ENCODE measurements at regions not wholly inside any gene's neighbourhood (a gene's known extent, or its start where the extent isn't known, plus 50 kb on each side); places are given as distances from the start of the nearest gene placed in this dataset.
"Not testable (repeated sequence)": the region's sequence is repeated elsewhere in the genome, so short reads cannot be mapped to it uniquely, and the experiment has no call there.

GRCh38 chr21:13303763-13304162 lies 305.8 kb upstream of the POTED start:
- H4K20me1 ChIP-seq (ENCODE audit: insufficient read depth, low read length); H3K4me1 ChIP-seq (ENCODE audit: low read length); H3K4me2 ChIP-seq (ENCODE audit: low read depth, low read length); H3K79me2 ChIP-seq (ENCODE audit: low read length); H3K36me3 ChIP-seq (replicated peaks; ENCODE audit: insufficient read depth, low read length); DNase-seq; H3K27me3 ChIP-seq (replicated peaks; ENCODE audit: insufficient read depth, low read length); H3K9me2 ChIP-seq (replicated peaks; ENCODE audit: insufficient read depth, low read length); H3K9ac ChIP-seq (ENCODE audit: low read length); H3K4me3 ChIP-seq (ENCODE audit: low read length); H3K27ac ChIP-seq (ENCODE audit: low read length); H3K9me3 ChIP-seq (replicated peaks; ENCODE audit: insufficient read depth, low read length); H2AFZ ChIP-seq (ENCODE audit: low read length); H3F3A ChIP-seq (ENCODE audit: insufficient read depth, low read length): not testable (repeated sequence)

- not testable (repeated sequence) for H3K4me3 ChIP-seq (ENCODE audit: low read length); H4K20me1 ChIP-seq (ENCODE audit: insufficient read depth, low read length); H2AFZ ChIP-seq (ENCODE audit: low read length); DNase-seq; H3K4me1 ChIP-seq (ENCODE audit: low read length); H3K27me3 ChIP-seq (replicated peaks; ENCODE audit: insufficient read depth, low read length); H3K36me3 ChIP-seq (replicated peaks; ENCODE audit: insufficient read depth, low read length); H3K9ac ChIP-seq (ENCODE audit: low read length); H3K9me2 ChIP-seq (replicated peaks; ENCODE audit: insufficient read depth, low read length); H3F3A ChIP-seq (ENCODE audit: insufficient read depth, low read length); H3K79me2 ChIP-seq (ENCODE audit: low read length); H3K27ac ChIP-seq (ENCODE audit: low read length); H3K4me2 ChIP-seq (ENCODE audit: low read depth, low read length); H3K9me3 ChIP-seq (replicated peaks; ENCODE audit: insufficient read depth, low read length)
Observed at GRCh38 chr21:13304901-13305300, 304.7 kb upstream of the POTED start.

- DNase-seq; H3K4me1 ChIP-seq (ENCODE audit: low read length); H3K27me3 ChIP-seq (replicated peaks; ENCODE audit: insufficient read depth, low read length); H4K20me1 ChIP-seq (ENCODE audit: insufficient read depth, low read length); H3F3A ChIP-seq (ENCODE audit: insufficient read depth, low read length); H3K79me2 ChIP-seq (ENCODE audit: low read length); H3K9ac ChIP-seq (ENCODE audit: low read length); H3K36me3 ChIP-seq (replicated peaks; ENCODE audit: insufficient read depth, low read length); H3K9me3 ChIP-seq (replicated peaks; ENCODE audit: insufficient read depth, low read length); H3K27ac ChIP-seq (ENCODE audit: low read length); H3K4me2 ChIP-seq (ENCODE audit: low read depth, low read length); H3K4me3 ChIP-seq (ENCODE audit: low read length); H2AFZ ChIP-seq (ENCODE audit: low read length); H3K9me2 ChIP-seq (replicated peaks; ENCODE audit: insufficient read depth, low read length): not testable (repeated sequence)
Observed at GRCh38 chr21:13310120-13310519, 299.5 kb upstream of the POTED start.

GRCh38 chr21:13310570-13311524 lies 298.7 kb upstream of the POTED start:
- H3K27ac ChIP-seq (ENCODE audit: low read length); H3K4me3 ChIP-seq (ENCODE audit: low read length); H3K27me3 ChIP-seq (replicated peaks; ENCODE audit: insufficient read depth, low read length); H3K79me2 ChIP-seq (ENCODE audit: low read length); H4K20me1 ChIP-seq (ENCODE audit: insufficient read depth, low read length); H3K4me1 ChIP-seq (ENCODE audit: low read length); H3F3A ChIP-seq (ENCODE audit: insufficient read depth, low read length); H3K9ac ChIP-seq (ENCODE audit: low read length); H3K9me3 ChIP-seq (replicated peaks; ENCODE audit: insufficient read depth, low read length); H3K36me3 ChIP-seq (replicated peaks; ENCODE audit: insufficient read depth, low read length); H2AFZ ChIP-seq (ENCODE audit: low read length); H3K9me2 ChIP-seq (replicated peaks; ENCODE audit: insufficient read depth, low read length); H3K4me2 ChIP-seq (ENCODE audit: low read depth, low read length): not testable (repeated sequence)
- DNase-seq: peak; percentile 44

GRCh38 chr21:13318718-13319117 lies 290.9 kb upstream of the POTED start:
- not testable (repeated sequence) for H3K4me1 ChIP-seq (ENCODE audit: low read length); H3K36me3 ChIP-seq (replicated peaks; ENCODE audit: insufficient read depth, low read length); DNase-seq; H3K79me2 ChIP-seq (ENCODE audit: low read length); H3F3A ChIP-seq (ENCODE audit: insufficient read depth, low read length); H4K20me1 ChIP-seq (ENCODE audit: insufficient read depth, low read length); H3K27me3 ChIP-seq (replicated peaks; ENCODE audit: insufficient read depth, low read length); H3K4me2 ChIP-seq (ENCODE audit: low read depth, low read length); H2AFZ ChIP-seq (ENCODE audit: low read length); H3K27ac ChIP-seq (ENCODE audit: low read length); H3K9me2 ChIP-seq (replicated peaks; ENCODE audit: insufficient read depth, low read length); H3K4me3 ChIP-seq (ENCODE audit: low read length); H3K9ac ChIP-seq (ENCODE audit: low read length); H3K9me3 ChIP-seq (replicated peaks; ENCODE audit: insufficient read depth, low read length)

- not testable (repeated sequence) for H3K9ac ChIP-seq (ENCODE audit: low read length); H4K20me1 ChIP-seq (ENCODE audit: insufficient read depth, low read length); H3K27ac ChIP-seq (ENCODE audit: low read length); H2AFZ ChIP-seq (ENCODE audit: low read length); H3K36me3 ChIP-seq (replicated peaks; ENCODE audit: insufficient read depth, low read length); H3K9me3 ChIP-seq (replicated peaks; ENCODE audit: insufficient read depth, low read length); H3K4me1 ChIP-seq (ENCODE audit: low read length); H3K79me2 ChIP-seq (ENCODE audit: low read length); H3K4me2 ChIP-seq (ENCODE audit: low read depth, low read length); H3F3A ChIP-seq (ENCODE audit: insufficient read depth, low read length); H3K4me3 ChIP-seq (ENCODE audit: low read length); H3K27me3 ChIP-seq (replicated peaks; ENCODE audit: insufficient read depth, low read length); H3K9me2 ChIP-seq (replicated peaks; ENCODE audit: insufficient read depth, low read length); DNase-seq
Observed at GRCh38 chr21:13321919-13322318, 287.7 kb upstream of the POTED start.

GRCh38 chr21:13340670-13341234 lies 268.8 kb upstream of the POTED start:
- H3F3A ChIP-seq (ENCODE audit: insufficient read depth, low read length): not testable (repeated sequence)

GRCh38 chr21:13351521-13351920 lies 258.1 kb upstream of the POTED start:
- not testable (repeated sequence) for H3K4me1 ChIP-seq (ENCODE audit: low read length); H3K4me2 ChIP-seq (ENCODE audit: low read depth, low read length); H3K9ac ChIP-seq (ENCODE audit: low read length); H3K27me3 ChIP-seq (replicated peaks; ENCODE audit: insufficient read depth, low read length); H3K9me3 ChIP-seq (replicated peaks; ENCODE audit: insufficient read depth, low read length); H3K27ac ChIP-seq (ENCODE audit: low read length); H3K4me3 ChIP-seq (ENCODE audit: low read length); H2AFZ ChIP-seq (ENCODE audit: low read length); H4K20me1 ChIP-seq (ENCODE audit: insufficient read depth, low read length); H3K36me3 ChIP-seq (replicated peaks; ENCODE audit: insufficient read depth, low read length); H3K9me2 ChIP-seq (replicated peaks; ENCODE audit: insufficient read depth, low read length); H3F3A ChIP-seq (ENCODE audit: insufficient read depth, low read length); DNase-seq; H3K79me2 ChIP-seq (ENCODE audit: low read length)

More at GRCh38 chr21:13340670-13341234, 268.8 kb upstream of the POTED start:
- H3K9me3 ChIP-seq (replicated peaks; ENCODE audit: insufficient read depth, low read length); H3K4me1 ChIP-seq (ENCODE audit: low read length); H3K4me2 ChIP-seq (ENCODE audit: low read depth, low read length); H3K36me3 ChIP-seq (replicated peaks; ENCODE audit: insufficient read depth, low read length); DNase-seq; H3K9me2 ChIP-seq (replicated peaks; ENCODE audit: insufficient read depth, low read length); H3K9ac ChIP-seq (ENCODE audit: low read length); H4K20me1 ChIP-seq (ENCODE audit: insufficient read depth, low read length); H3K27me3 ChIP-seq (replicated peaks; ENCODE audit: insufficient read depth, low read length); H2AFZ ChIP-seq (ENCODE audit: low read length); H3K4me3 ChIP-seq (ENCODE audit: low read length); H3K79me2 ChIP-seq (ENCODE audit: low read length); H3K27ac ChIP-seq (ENCODE audit: low read length): not testable (repeated sequence)

Measured in MM.1S (cell line).